Small intestine (tissue), 7 donors: ENCODE measurements at regions not wholly inside any gene's neighbourhood (a gene's known extent, or its start where the extent isn't known, plus 50 kb on each side); places are given as distances from the start of the nearest gene placed in this dataset.
A peak's percentile ranks its signal among the peaks of the same experiment; 100 is the strongest.

ENCODE experiments used
- DNase-seq, 2 donors: peaks; one replicate each; pipeline versions ENCODE4 v3.0.0 to v3.0.0-alpha.2; 2013
- FAIRE-seq: peaks from 2 replicates; lab custom pipeline; 2012; peaks lifted over from hg19 to GRCh38; lab: Jason Lieb, UNC
- H3K27ac ChIP-seq, 3 donors: one replicate each; pipeline ENCODE4 v1.5.1; 2013; ENCODE audit warnings: low read length in 2 of 3, mild to moderate bottlenecking in 2 of 3, control low read depth in 1 of 3, inconsistent platforms in 1 of 3, low read depth in 1 of 3, moderate library complexity in 1 of 3
- H3K27me3 ChIP-seq, 3 donors: one replicate each; pipeline ENCODE4 v1.6.1; 2013; ENCODE audit warnings: low read length in 3 of 3, inconsistent platforms in 1 of 3; ENCODE audit not compliant: control insufficient read depth in 3 of 3, insufficient read depth in 3 of 3
- H3K36me3 ChIP-seq, 3 donors: one replicate each; pipeline ENCODE4 v1.6.1; 2013; ENCODE audit warnings: low read length in 3 of 3, inconsistent platforms in 1 of 3, low read depth in 1 of 3, mild to moderate bottlenecking in 1 of 3, moderate library complexity in 1 of 3; ENCODE audit not compliant: control insufficient read depth in 3 of 3, insufficient read depth in 2 of 3
- H3K4me1 ChIP-seq, 3 donors: one replicate each; pipeline ENCODE4 v1.6.1; 2013; ENCODE audit warnings: low read length in 2 of 3, inconsistent platforms in 1 of 3, low read depth in 1 of 3, mild to moderate bottlenecking in 1 of 3, moderate library complexity in 1 of 3; ENCODE audit not compliant: control insufficient read depth in 3 of 3, insufficient read depth in 2 of 3
- H3K4me3 ChIP-seq, 3 donors: one replicate each; pipeline ENCODE4 v1.5.1; 2013; ENCODE audit warnings: low read length in 3 of 3, control low read depth in 1 of 3, inconsistent platforms in 1 of 3, low read depth in 1 of 3, mild to moderate bottlenecking in 1 of 3, moderate library complexity in 1 of 3
- H3K9me3 ChIP-seq, 2 donors: one replicate each; pipeline ENCODE4 v1.6.1; 2013; ENCODE audit warnings: low read depth in 1 of 2, low read length in 1 of 2; ENCODE audit not compliant: control insufficient read depth in 2 of 2, insufficient read depth in 1 of 2
- WGBS, 3 donors: extraction: QIAGEN DNeasy Blood & Tissue Kit; methylation state at CpG; one replicate each; pipeline ENCODE4 v1.1.7; 2013; 5-methylcytosine and 5-hydroxymethylcytosine counted together
- donor health status: healthy with polysubstance abuse.
- donor health status: control.
- donor health status: control.
- donor health status: Bipolar disorder and iron deficiency.
- donor health status: healthy.

GRCh38 chr3:83515123-83515522 is 1443.7 kb upstream of the CADM2 start:
- 86 to 92% (median 87%) methylated on average over 18 of the region's 18 CpGs for WGBS, 3 donors
- H3K4me1 ChIP-seq: no peaks in the 10 kb centered on the region
- FAIRE-seq (no peak), DNase-seq (no peak)
- no peaks in the 10 kb centered on the region for H3K36me3 ChIP-seq
- H3K9me3 ChIP-seq: no peaks in the 10 kb centered on the region
- no peak overlapping the region for H3K27ac ChIP-seq
- H3K4me3 ChIP-seq: no peak overlapping the region
- no peaks in the 10 kb centered on the region for H3K27me3 ChIP-seq

- FAIRE-seq (no peak), DNase-seq (peak in 1 of 2 donors; percentile 62)
- H3K36me3 ChIP-seq: no peaks in the 10 kb centered on the region
- H3K4me3 ChIP-seq: no peak overlapping the region
- H3K4me1 ChIP-seq: no peaks in the 10 kb centered on the region
- WGBS, 3 donors: 9 to 18% (median 10%) methylated on average over 7 of the region's 7 CpGs
- no peaks in the 10 kb centered on the region for H3K27me3 ChIP-seq
- H3K27ac ChIP-seq: no peak overlapping the region
- no peaks in the 10 kb centered on the region for H3K9me3 ChIP-seq
Observed at GRCh38 chr3:83523470-83524073, 1435.2 kb upstream of the CADM2 start.

- Histone ChIP-seq H3K4me1 (no peaks in the 10 kb centered on the region), H3K36me3 (no peaks in the 10 kb centered on the region), H3K27ac (no peak overlapping the region), H3K9me3 (no peaks in the 10 kb centered on the region), H3K4me3 (no peak overlapping the region), H3K27me3 (no peaks in the 10 kb centered on the region)
- 36 to 51% (median 41%) methylated on average over 5 of the region's 5 CpGs for WGBS, 3 donors
- DNase-seq: no peak
- FAIRE-seq: no peak
Observed at GRCh38 chr3:83524901-83525300, 1433.9 kb upstream of the CADM2 start.

- Histone ChIP-seq H3K4me1 (no peaks in the 10 kb centered on the region), H3K27ac (no peak overlapping the region), H3K36me3 (no peaks in the 10 kb centered on the region), H3K4me3 (no peak overlapping the region), H3K27me3 (no peaks in the 10 kb centered on the region), H3K9me3 (peaks cover 4 to 10% of the 10 kb centered on the region in 2 donors)
- 75 to 84% (median 81%) methylated on average over 3 of the region's 3 CpGs for WGBS, 3 donors
- FAIRE-seq (no peak), DNase-seq (no peak)
Observed at GRCh38 chr3:83559082-83559481, 1399.7 kb upstream of the CADM2 start.

GRCh38 chr3:83567935-83568334 is 1390.9 kb upstream of the CADM2 start:
- Histone ChIP-seq H3K36me3 (no peaks in the 10 kb centered on the region), H3K4me3 (no peak overlapping the region), H3K4me1 (no peaks in the 10 kb centered on the region), H3K27me3 (no peaks in the 10 kb centered on the region), H3K27ac (no peak overlapping the region), H3K9me3 (no peaks in the 10 kb centered on the region)
- WGBS, 3 donors: 24 to 43% (median 37%) methylated on average over 3 of the region's 3 CpGs
- FAIRE-seq (no peak), DNase-seq (no peak)

- WGBS, 3 donors: 14 to 43% (median 26%) methylated on average over 3 of the region's 3 CpGs
- FAIRE-seq: no peak
- DNase-seq: peak in 1 of 2 donors; percentile 55
- Histone ChIP-seq H3K4me3 (no peak overlapping the region), H3K9me3 (no peaks in the 10 kb centered on the region), H3K4me1 (no peaks in the 10 kb centered on the region), H3K27ac (peak overlapping the region in 1 of 3 donors; percentile 31), H3K36me3 (no peaks in the 10 kb centered on the region), H3K27me3 (no peaks in the 10 kb centered on the region)
Observed at GRCh38 chr3:83581546-83581945, 1377.2 kb upstream of the CADM2 start.

GRCh38 chr3:83601704-83602103 is 1357.1 kb upstream of the CADM2 start:
- Histone ChIP-seq H3K36me3 (no peaks in the 10 kb centered on the region), H3K27me3 (no peaks in the 10 kb centered on the region), H3K4me3 (no peak overlapping the region), H3K9me3 (no peaks in the 10 kb centered on the region), H3K4me1 (no peaks in the 10 kb centered on the region), H3K27ac (no peak overlapping the region)
- whole genome bisulfite sequencing, 3 donors: 23 to 47% (median 30%) methylated on average over 2 of the region's 2 CpGs
- DNase-seq (no peak), FAIRE-seq (no peak)

GRCh38 chr3:83622526-83622925 is 1336.3 kb upstream of the CADM2 start:
- Histone ChIP-seq H3K9me3 (peaks cover 0 to 1% of the 10 kb centered on the region in 2 donors), H3K36me3 (no peaks in the 10 kb centered on the region), H3K27ac (no peak overlapping the region), H3K27me3 (no peaks in the 10 kb centered on the region), H3K4me3 (no peak overlapping the region), H3K4me1 (no peaks in the 10 kb centered on the region)
- 80 to 82% (median 81%) methylated on average over 2 of the region's 2 CpGs for WGBS, 3 donors
- FAIRE-seq: no peak
- DNase-seq: no peak

- WGBS, 3 donors: 11 to 23% (median 14%) methylated on average over 1 of the region's 1 CpG
Observed at GRCh38 chr3:83625261-83625660, 1333.5 kb upstream of the CADM2 start.

More at GRCh38 chr3:83625261-83625660, 1333.5 kb upstream of the CADM2 start:
- no peaks in the 10 kb centered on the region for H3K9me3 ChIP-seq
- H3K36me3 ChIP-seq: no peaks in the 10 kb centered on the region
- FAIRE-seq: no peak
- DNase-seq: no peak
- no peaks in the 10 kb centered on the region for H3K27me3 ChIP-seq
- H3K4me3 ChIP-seq: no peak overlapping the region
- H3K27ac ChIP-seq: no peak overlapping the region
- no peaks in the 10 kb centered on the region for H3K4me1 ChIP-seq
